GM12874 (cell line): ENCODE measurements at regions not wholly inside any gene's neighbourhood (a gene's known extent, or its start where the extent isn't known, plus 50 kb on each side); places are given as distances from the start of the nearest gene placed in this dataset.

ENCODE experiments used
- CTCF ChIP-seq: IDR thresholded peaks from 2 replicates; pipeline ENCODE4 v1.5.1; 2011; ENCODE audit warnings: low read depth, mild to moderate bottlenecking, control low read depth, low read length, moderate library complexity; ENCODE audit not compliant: insufficient read depth

GRCh38 chr5:165139721-165140120 is 1634.3 kb downstream of the MAT2B start:
- TF ChIP-seq CTCF = no peak

GRCh38 chr5:165143741-165144140 is 1638.3 kb downstream of the MAT2B start:
- no peak for TF ChIP-seq CTCF

- TF ChIP-seq CTCF = no peak
Observed at GRCh38 chr5:165149431-165149830, 1644.0 kb downstream of the MAT2B start.

GRCh38 chr5:165152058-165152457 is 1646.6 kb downstream of the MAT2B start:
- no peak for TF ChIP-seq CTCF

- no peak for TF ChIP-seq CTCF
Observed at GRCh38 chr5:165157219-165157618, 1651.8 kb downstream of the MAT2B start.

GRCh38 chr5:165161204-165161603 is 1655.8 kb downstream of the MAT2B start:
- TF ChIP-seq CTCF = peak; percentile 18; the same call in 1 of the 2 replicates

- no peak for TF ChIP-seq CTCF
Observed at GRCh38 chr5:165163861-165164260, 1658.4 kb downstream of the MAT2B start.

- TF ChIP-seq CTCF = no peak
Observed at GRCh38 chr5:165173651-165174050, 1668.2 kb downstream of the MAT2B start.
